NCI-H2171 treated with DMSO at 0.1 percent for 48 hours (cell line): ENCODE measurements at regions not wholly inside any gene's neighbourhood (a gene's known extent, or its start where the extent isn't known, plus 50 kb on each side); places are given as distances from the start of the nearest gene placed in this dataset.

ENCODE experiments used
- DNase-seq: peaks from one replicate; lab custom pipeline; 2025; lab: John Stamatoyannopoulos, UW

GRCh38 chr2:201968476-201968875, 65.2 kb upstream of the FZD7 start:
- DNase-seq: no peak

GRCh38 chr2:201969241-201969937, 64.3 kb upstream of the FZD7 start:
- DNase-seq: no peak

DNA sequence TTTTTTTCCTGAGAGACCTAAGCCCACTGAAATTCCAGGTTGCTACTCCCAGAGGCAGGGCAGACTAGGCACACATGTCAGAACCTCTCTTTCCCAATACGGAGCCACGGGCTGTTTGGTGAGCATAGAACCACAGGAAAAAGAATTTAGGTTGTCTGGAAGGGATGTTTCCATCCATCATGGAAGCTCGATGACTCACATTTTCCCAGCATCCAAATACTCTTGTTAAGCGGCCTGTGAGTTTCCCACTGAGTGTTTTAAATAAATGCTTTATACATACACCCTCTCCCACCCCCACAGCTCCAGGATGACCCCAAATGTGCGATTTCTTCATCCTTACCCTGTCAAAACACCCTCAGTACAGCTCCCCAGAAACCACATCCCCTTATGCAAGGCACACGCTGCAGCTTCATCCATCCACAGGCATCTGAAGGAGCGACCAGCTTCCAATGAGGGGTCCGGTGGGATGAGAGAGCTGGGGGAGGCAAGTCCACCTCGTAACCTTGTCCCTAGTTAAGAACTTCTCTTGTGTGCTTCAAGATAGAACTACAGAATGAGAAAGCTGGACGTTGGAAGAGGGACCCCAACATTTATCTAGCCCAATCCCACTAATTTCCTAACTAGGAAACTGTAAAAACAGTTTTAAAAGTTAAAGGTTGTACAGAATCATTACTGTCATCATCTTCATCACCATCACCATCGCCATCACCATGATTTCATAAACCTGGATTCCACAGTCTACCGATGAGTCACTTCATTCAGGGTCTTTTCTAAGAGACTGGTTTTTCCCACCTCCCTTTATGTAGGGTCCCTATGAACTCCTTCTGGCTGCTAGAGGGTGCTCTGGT, 63.5 kb upstream of the FZD7 start:
- DNase-seq: no peak

DNA sequence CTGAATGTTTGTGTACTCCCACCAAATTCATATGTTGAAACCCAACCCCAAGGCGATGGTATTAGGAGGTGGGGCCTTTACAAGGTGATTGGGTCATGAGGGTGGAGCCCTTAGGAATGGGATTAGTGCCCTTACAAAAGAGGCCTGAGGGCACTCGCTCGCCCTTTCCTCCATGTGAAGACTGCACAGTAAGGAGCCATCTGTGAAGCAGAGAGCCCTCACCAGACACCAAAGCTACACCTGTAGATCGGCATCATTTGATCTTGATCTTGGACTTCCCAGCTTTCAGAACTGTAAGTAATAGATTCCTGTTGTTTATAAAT, 62.9 kb upstream of the FZD7 start:
- DNase-seq: no peak

- no peak for DNase-seq
These were observed 62.0 kb upstream of the FZD7 start for GRCh38 chr2:201971531-201972228.

DNA sequence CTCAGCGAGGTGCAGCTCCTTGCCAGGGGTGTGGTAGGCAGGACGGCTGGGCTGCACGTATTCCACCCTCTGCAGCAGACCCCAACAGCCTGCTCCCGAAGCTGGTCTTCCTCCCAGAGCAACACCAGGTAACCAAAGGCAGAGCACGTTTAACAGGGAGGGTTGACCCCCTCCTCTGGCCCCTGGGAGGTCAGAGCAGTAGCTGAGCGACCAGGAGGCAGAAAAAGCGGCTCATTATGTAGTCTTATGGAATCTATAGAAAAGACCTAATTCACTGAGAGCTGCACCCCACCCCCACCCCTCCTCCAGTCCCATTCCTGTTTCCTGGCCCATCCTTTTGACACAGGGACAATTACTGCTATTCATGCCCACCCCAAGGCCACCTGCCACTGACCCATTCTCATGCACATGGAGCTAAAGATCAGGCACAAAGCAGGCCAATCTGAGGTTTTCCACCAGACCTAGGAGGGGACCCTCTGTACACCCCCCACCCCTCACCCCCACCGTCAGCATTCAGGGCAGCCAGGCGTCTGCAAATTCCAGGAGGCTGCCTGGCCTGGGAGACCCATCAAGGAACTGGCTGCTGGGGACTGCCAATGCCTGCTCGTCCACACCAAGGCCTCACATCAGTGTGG, 60.9 kb upstream of the FZD7 start:
- DNase-seq: no peak

DNA sequence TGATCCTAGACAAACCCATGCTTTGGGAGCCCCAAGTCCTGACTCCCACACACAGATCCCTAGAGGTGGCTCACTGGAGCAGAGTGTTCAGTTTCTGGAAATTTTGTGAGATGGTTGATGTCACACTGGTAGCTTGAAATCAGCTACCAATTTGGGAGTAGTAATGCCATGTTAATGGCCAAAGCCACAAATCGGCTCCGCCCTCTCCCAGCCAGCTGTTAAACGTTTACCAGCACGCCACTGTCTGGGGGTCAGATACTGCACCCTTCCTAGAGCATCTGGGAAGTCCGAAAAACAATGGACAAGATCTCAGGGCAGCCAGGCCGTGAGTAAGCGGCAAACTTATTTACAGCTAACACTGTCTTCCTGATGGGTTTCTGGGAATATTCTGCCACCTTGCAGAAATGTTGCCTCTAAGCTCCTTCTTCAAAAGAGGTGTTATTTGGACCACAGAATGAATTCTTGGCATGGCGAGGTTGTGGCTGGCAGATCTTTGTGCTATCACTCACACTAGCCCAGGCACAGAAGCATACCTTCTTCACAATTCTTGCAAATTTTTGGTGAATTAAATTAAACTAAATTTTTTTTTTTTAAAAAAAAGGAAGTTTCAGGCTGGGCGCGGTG, 60.2 kb upstream of the FZD7 start:
- no peak for DNase-seq

- DNase-seq: no peak
These were observed 59.2 kb upstream of the FZD7 start for GRCh38 chr2:201974171-201975100.

DNA sequence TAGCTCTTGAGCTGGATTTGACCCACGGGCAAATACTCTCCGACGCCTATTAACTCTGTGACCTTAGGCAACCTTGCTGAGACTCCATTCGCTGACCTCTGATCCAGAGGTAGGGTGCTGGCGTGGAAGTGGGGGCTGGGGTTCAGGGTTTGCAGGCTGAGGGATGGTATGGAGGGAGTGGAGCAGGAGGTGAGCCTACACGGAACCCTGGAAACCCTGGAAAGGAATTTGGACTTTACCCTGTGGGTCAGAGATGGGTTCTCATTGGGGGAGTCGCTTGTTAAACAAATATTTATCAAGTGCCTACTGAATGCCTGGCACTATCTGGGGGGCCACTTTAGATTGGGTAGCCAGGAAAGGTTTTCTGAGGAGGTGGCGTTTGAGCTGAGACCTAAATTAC, 58.2 kb upstream of the FZD7 start:
- DNase-seq: no peak

DNA sequence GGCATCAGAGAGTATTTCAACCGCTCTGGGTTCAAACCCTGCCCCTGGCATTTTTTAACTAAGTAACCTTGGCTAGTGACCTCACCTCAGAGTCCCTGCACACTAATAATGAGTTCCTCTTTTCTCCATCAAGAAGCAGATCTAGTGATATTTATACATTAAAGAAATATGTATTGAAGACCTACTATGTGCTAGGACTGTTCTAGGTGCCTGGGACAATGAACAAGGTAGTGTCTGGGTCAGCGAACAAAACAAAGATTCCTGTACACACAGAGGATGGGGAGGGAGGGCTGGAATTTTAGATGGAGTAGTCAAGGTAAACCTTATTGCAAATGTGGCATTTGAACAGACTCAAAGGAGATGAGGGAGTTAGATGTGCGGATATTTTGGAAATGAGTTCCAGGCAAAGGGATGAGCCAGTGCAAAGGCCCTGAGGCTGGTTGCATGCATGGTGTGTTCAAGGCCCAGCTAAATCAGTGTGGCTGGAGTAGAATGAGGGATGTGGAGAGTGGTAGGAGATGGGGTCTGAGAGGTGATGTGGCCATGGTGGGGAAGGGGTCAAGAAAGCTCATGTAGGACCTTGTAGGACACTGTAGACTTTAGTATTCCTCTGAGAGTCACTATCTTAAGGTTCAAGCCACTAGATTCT, 57.6 kb upstream of the FZD7 start:
- DNase-seq: no peak

DNA sequence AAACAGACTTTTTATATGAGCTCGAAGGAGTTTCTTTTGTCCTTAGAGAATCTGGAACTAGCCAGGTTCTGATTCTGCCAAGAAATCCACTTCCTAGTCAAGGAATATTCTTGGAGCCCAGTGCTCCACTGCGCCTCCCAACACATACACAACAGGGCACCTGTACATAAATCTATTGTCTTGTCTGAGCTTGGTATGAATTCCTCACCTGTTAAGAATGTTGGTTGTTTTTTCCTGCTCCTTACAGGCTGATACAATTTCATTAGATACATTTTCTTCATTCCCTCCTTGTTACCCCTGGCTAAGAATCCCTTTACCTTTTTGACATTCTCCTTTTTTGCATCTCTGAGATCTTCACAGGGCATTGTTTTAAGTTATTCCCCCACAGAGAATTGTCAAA, 56.0 kb upstream of the FZD7 start:
- DNase-seq: no peak

- no peak for DNase-seq
These were observed 55.3 kb upstream of the FZD7 start for GRCh38 chr2:201978333-201978732.

GRCh38 chr2:201978986-201979385, 54.7 kb upstream of the FZD7 start:
- DNase-seq: peak; percentile 80

DNA sequence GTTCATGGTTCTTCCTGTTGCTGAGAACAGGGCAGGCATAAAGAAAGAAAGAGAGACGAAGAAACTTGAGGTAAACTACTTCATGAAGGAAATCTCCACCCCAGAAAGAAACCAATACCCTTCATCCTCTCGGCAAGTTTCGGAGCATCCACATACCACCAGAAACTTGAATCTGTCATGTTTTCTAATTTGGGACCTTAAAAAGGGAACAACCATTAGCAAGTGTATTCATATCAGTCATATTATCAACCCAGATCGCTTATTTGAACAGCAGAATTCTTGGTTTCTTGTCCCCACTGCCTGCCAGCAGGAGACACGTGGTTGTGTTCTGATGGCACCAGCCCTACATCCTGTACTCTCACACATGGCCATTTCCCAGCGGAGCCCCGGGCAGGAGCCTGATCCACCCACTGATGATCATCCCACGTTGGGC, 53.2 kb upstream of the FZD7 start:
- no peak for DNase-seq

GRCh38 chr2:201980946-201981345, 52.7 kb upstream of the FZD7 start:
- DNase-seq: no peak

GRCh38 chr2:201983174-201983573, 50.5 kb upstream of the FZD7 start:
- peak; percentile 21 for DNase-seq

GRCh38 chr2:201983800-201984199, 49.9 kb upstream of the FZD7 start:
- DNase-seq: no peak
